Adrenal gland (tissue), 5 donors: ENCODE measurements at regions not wholly inside any gene's neighbourhood (a gene's known extent, or its start where the extent isn't known, plus 50 kb on each side); places are given as distances from the start of the nearest gene placed in this dataset.

Experiments used
- POLR2A ChIP-seq, 2 donors: fragments of 450-650 bp; IDR thresholded peaks; one replicate each; pipeline ENCODE4 v1.6.1; 2017; ENCODE audit warnings: antibody characterized with exemption in 2 of 2, mild to moderate bottlenecking in 2 of 2, moderate library complexity in 1 of 2
- TF ChIP-seq, protein P1 (sequence below), 6 experiments: fragments of 450-650 bp in 4 of 6; fragments of 200-600 bp in 2 of 6; sonication (generic) in 1 of 6; IDR thresholded peaks; 1 replicate in 5 of 6; 2 replicates in 1 of 6; pipeline versions ENCODE4 v1.5.1 to v1.8.0; 2016 to 2021; ENCODE audit warnings: antibody characterized with exemption in 6 of 6, mild to moderate bottlenecking in 2 of 6, moderate library complexity in 1 of 6
- donor health status: DM: no; HTN: no; CAD: no.

GRCh38 chr9:116027511-116027910 lies 126.1 kb upstream of the PAPPA start:
- TF ChIP-seq, protein P1, sequence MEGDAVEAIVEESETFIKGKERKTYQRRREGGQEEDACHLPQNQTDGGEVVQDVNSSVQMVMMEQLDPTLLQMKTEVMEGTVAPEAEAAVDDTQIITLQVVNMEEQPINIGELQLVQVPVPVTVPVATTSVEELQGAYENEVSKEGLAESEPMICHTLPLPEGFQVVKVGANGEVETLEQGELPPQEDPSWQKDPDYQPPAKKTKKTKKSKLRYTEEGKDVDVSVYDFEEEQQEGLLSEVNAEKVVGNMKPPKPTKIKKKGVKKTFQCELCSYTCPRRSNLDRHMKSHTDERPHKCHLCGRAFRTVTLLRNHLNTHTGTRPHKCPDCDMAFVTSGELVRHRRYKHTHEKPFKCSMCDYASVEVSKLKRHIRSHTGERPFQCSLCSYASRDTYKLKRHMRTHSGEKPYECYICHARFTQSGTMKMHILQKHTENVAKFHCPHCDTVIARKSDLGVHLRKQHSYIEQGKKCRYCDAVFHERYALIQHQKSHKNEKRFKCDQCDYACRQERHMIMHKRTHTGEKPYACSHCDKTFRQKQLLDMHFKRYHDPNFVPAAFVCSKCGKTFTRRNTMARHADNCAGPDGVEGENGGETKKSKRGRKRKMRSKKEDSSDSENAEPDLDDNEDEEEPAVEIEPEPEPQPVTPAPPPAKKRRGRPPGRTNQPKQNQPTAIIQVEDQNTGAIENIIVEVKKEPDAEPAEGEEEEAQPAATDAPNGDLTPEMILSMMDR (IDR thresholded peaks at IDR 0.05) = no peak
- no peak for TF ChIP-seq POLR2A (IDR thresholded peaks at IDR 0.05)
